Activated CD4-positive, alpha-beta T cell treated with anti-CD3 and anti-CD28 coated beads for 36 hours (primary cell): ENCODE measurements at regions not wholly inside any gene's neighbourhood (a gene's known extent, or its start where the extent isn't known, plus 50 kb on each side); places are given as distances from the start of the nearest gene placed in this dataset.

ENCODE experiments used
- ATAC-seq: fragments of 200-7000 bp; cut with Tn5 transposase; one replicate; pipeline ENCODE4 v1.10.0; 2021; ENCODE audit warnings: mild to moderate bottlenecking, moderate library complexity
- CTCF ChIA-PET: fragments of 350-600 bp; sonication (Branson Sonifier 250); formaldehyde crosslinking; loops from one replicate; lab custom pipeline; 2021; ENCODE audit warnings: antibody characterized with exemption; lab: Charles Lee
- POLR2A ChIA-PET: fragments of 350-600 bp; sonication (Branson Sonifier 250); formaldehyde crosslinking; loops from one replicate; lab custom pipeline; 2021; ENCODE audit warnings: antibody characterized with exemption, inconsistent platforms; lab: Charles Lee
- DNase-seq: peaks from one replicate; pipeline ENCODE4 v3.0.0-alpha.2; 2020
- H3K27ac Mint-ChIP-seq: one replicate; pipeline ENCODE4 v1.8.0; 2021; ENCODE audit warnings: mixed read lengths
- H3K27me3 Mint-ChIP-seq: one replicate; pipeline ENCODE4 v1.8.0; 2021; ENCODE audit warnings: mixed read lengths
- H3K36me3 Mint-ChIP-seq: one replicate; pipeline ENCODE4 v1.8.0; 2021; ENCODE audit warnings: low read depth, mixed read lengths
- H3K4me1 Mint-ChIP-seq: one replicate; pipeline ENCODE4 v1.8.0; 2021; ENCODE audit warnings: mixed read lengths
- H3K4me3 Mint-ChIP-seq: one replicate; pipeline ENCODE4 v1.8.0; 2021; ENCODE audit warnings: mild to moderate bottlenecking, moderate library complexity, mixed read lengths
- H3K9me3 Mint-ChIP-seq: one replicate; pipeline ENCODE4 v1.8.0; 2021; ENCODE audit warnings: low read depth, mixed read lengths
- intact Hi-C, 2 experiments: fragments of 100-400 bp; cut with DNase I in 1 of 2; cut with micrococcal nuclease in 1 of 2; formaldehyde crosslinking; loops; one replicate each; pipeline versions ENCODE4 v1.14.2 to v1.15.1; 2022 to 2024; cut with DNase I, micrococcal nuclease

GRCh38 chr4:121227341-121227792 is 63.2 kb upstream of the TNIP3 start:
- ChIA-PET POLR2A (interaction anchor here (0.7 kb wide), 1 partner anchor 16 kb away, joined by 4 read pairs; no protein-coding TSS in a partner anchor), CTCF (interaction anchor here (0.7 to 3.1 kb wide), 9 partner anchors 13 to 80 kb away, joined by 3 to 12 read pairs (median 6); no protein-coding TSS in a partner anchor)
- Mint-ChIP-seq H3K27ac (peak overlapping the region; percentile 70), H3K27me3 (peaks cover 2% of the 10 kb centered on the region), H3K4me3 (peak overlapping the region; percentile 62), H3K4me1 (peaks cover 42% of the 10 kb centered on the region), H3K9me3 (no peaks in the 10 kb centered on the region), H3K36me3 (no peaks in the 10 kb centered on the region)
- DNase-seq (no peak), ATAC-seq (peak; percentile 93)
- intact Hi-C loops: loop anchor here (1.0 to 2.0 kb wide), 7 partner anchors 16 to 51 kb away; no protein-coding TSS in a partner anchor

GRCh38 chr4:121226362-121226761 is 62.2 kb upstream of the TNIP3 start:
- ATAC-seq (no peak), DNase-seq (no peak)
- Mint-ChIP-seq H3K4me3 (peak overlapping the region; percentile 62), H3K9me3 (no peaks in the 10 kb centered on the region), H3K36me3 (no peaks in the 10 kb centered on the region), H3K27ac (peak overlapping the region; percentile 88), H3K4me1 (peaks cover 52% of the 10 kb centered on the region), H3K27me3 (peaks cover 2% of the 10 kb centered on the region)
- ChIA-PET CTCF (interaction anchor here (0.8 to 3.1 kb wide), 3 partner anchors 17 to 34 kb away, joined by 3 to 12 read pairs (median 9); no protein-coding TSS in a partner anchor), POLR2A (no interaction called here)
- intact Hi-C loops: loop anchor here (2.0 kb wide), 3 partner anchors 26 to 52 kb away; no protein-coding TSS in a partner anchor

GRCh38 chr4:121221608-121222007 is 57.5 kb upstream of the TNIP3 start:
- H3K36me3 Mint-ChIP-seq: peaks cover 3% of the 10 kb centered on the region
- H3K9me3 Mint-ChIP-seq: no peaks in the 10 kb centered on the region
- intact Hi-C loops: no loop called here
- ChIA-PET POLR2A (interaction anchor here (0.9 kb wide), 1 partner anchor 83 kb away, joined by 4 read pairs; no protein-coding TSS in a partner anchor), CTCF (interaction anchor here (1.0 to 4.7 kb wide), 7 partner anchors 9 to 86 kb away, joined by 3 to 26 read pairs (median 4); no protein-coding TSS in a partner anchor)
- ATAC-seq (peak; percentile 49), DNase-seq (no peak)
- no peak overlapping the region for H3K27ac Mint-ChIP-seq
- H3K27me3 Mint-ChIP-seq: peaks cover 2% of the 10 kb centered on the region
- peaks cover 36% of the 10 kb centered on the region for H3K4me1 Mint-ChIP-seq
- peak overlapping the region; percentile 5 for H3K4me3 Mint-ChIP-seq

GRCh38 chr4:121221201-121221600 is 57.1 kb upstream of the TNIP3 start:
- Mint-ChIP-seq H3K27me3 (peaks cover 2% of the 10 kb centered on the region), H3K4me1 (peaks cover 35% of the 10 kb centered on the region), H3K9me3 (no peaks in the 10 kb centered on the region), H3K4me3 (no peak overlapping the region), H3K36me3 (peaks cover 3% of the 10 kb centered on the region), H3K27ac (no peak overlapping the region)
- DNase-seq (no peak), ATAC-seq (no peak)
- ChIA-PET CTCF (interaction anchor here (1.0 to 4.7 kb wide), 7 partner anchors 9 to 87 kb away, joined by 3 to 26 read pairs (median 4); no protein-coding TSS in a partner anchor), POLR2A (interaction anchor here (0.9 kb wide), 1 partner anchor 83 kb away, joined by 4 read pairs; no protein-coding TSS in a partner anchor)
- intact Hi-C loops: no loop called here

GRCh38 chr4:121220698-121221097 is 56.6 kb upstream of the TNIP3 start:
- DNase-seq (no peak), ATAC-seq (no peak)
- ChIA-PET POLR2A (no interaction called here), CTCF (interaction anchor here (1.0 to 4.7 kb wide), 3 partner anchors 28 to 87 kb away, joined by 3 to 26 read pairs (median 11); no protein-coding TSS in a partner anchor)
- H3K27me3 Mint-ChIP-seq: no peaks in the 10 kb centered on the region
- peaks cover 30% of the 10 kb centered on the region for H3K4me1 Mint-ChIP-seq
- peaks cover 4% of the 10 kb centered on the region for H3K36me3 Mint-ChIP-seq
- no peak overlapping the region for H3K4me3 Mint-ChIP-seq
- H3K9me3 Mint-ChIP-seq: no peaks in the 10 kb centered on the region
- intact Hi-C loops: no loop called here
- peak overlapping the region; percentile 23 for H3K27ac Mint-ChIP-seq

GRCh38 chr4:121219227-121219626 is 55.1 kb upstream of the TNIP3 start:
- intact Hi-C loops: no loop called here
- CTCF ChIA-PET: interaction anchor here (0.7 to 4.7 kb wide), 4 partner anchors 24 to 53 kb away, joined by 3 to 26 read pairs (median 3); no protein-coding TSS in a partner anchor
- DNase-seq (no peak), ATAC-seq (no peak)
- POLR2A ChIA-PET: no interaction called here
- Mint-ChIP-seq H3K9me3 (no peaks in the 10 kb centered on the region), H3K27me3 (no peaks in the 10 kb centered on the region), H3K27ac (no peak overlapping the region), H3K4me3 (no peak overlapping the region), H3K36me3 (peaks cover 7% of the 10 kb centered on the region), H3K4me1 (peaks cover 22% of the 10 kb centered on the region)

GRCh38 chr4:121217351-121217750 is 53.2 kb upstream of the TNIP3 start:
- no peaks in the 10 kb centered on the region for H3K27me3 Mint-ChIP-seq
- intact Hi-C loops: no loop called here
- no peaks in the 10 kb centered on the region for H3K9me3 Mint-ChIP-seq
- peaks cover 7% of the 10 kb centered on the region for H3K36me3 Mint-ChIP-seq
- ATAC-seq (no peak), DNase-seq (no peak)
- H3K4me3 Mint-ChIP-seq: no peak overlapping the region
- no peak overlapping the region for H3K27ac Mint-ChIP-seq
- ChIA-PET POLR2A (no interaction called here), CTCF (interaction anchor here (0.7 to 1.1 kb wide), 4 partner anchors 11 to 66 kb away, joined by 3 to 4 read pairs (median 3); no protein-coding TSS in a partner anchor)
- H3K4me1 Mint-ChIP-seq: peaks cover 22% of the 10 kb centered on the region

GRCh38 chr4:121216461-121216860 is 52.3 kb upstream of the TNIP3 start:
- H3K4me3 Mint-ChIP-seq: no peak overlapping the region
- peaks cover 7% of the 10 kb centered on the region for H3K36me3 Mint-ChIP-seq
- ATAC-seq (no peak), DNase-seq (no peak)
- H3K27ac Mint-ChIP-seq: no peak overlapping the region
- ChIA-PET POLR2A (no interaction called here), CTCF (interaction anchor here (0.9 to 1.1 kb wide), 2 partner anchors 10 to 24 kb away, joined by 3 read pairs; no protein-coding TSS in a partner anchor)
- H3K4me1 Mint-ChIP-seq: peaks cover 13% of the 10 kb centered on the region
- intact Hi-C loops: no loop called here
- no peaks in the 10 kb centered on the region for H3K9me3 Mint-ChIP-seq
- H3K27me3 Mint-ChIP-seq: no peaks in the 10 kb centered on the region

GRCh38 chr4:121213940-121214339 is 49.8 kb upstream of the TNIP3 start:
- CTCF ChIA-PET: interaction anchor here (1.3 to 2.0 kb wide), 2 partner anchors 21 to 94 kb away, joined by 4 to 7 read pairs; no protein-coding TSS in a partner anchor
- peaks cover 10% of the 10 kb centered on the region for H3K4me1 Mint-ChIP-seq
- POLR2A ChIA-PET: no interaction called here

More at GRCh38 chr4:121213940-121214339, 49.8 kb upstream of the TNIP3 start:
- intact Hi-C loops: loop anchor here in 1 of 2 experiments (2.0 kb wide), 1 partner anchor 15 kb away; no protein-coding TSS in a partner anchor
- Mint-ChIP-seq H3K36me3 (peaks cover 4% of the 10 kb centered on the region), H3K9me3 (no peaks in the 10 kb centered on the region), H3K27ac (no peak overlapping the region), H3K27me3 (no peaks in the 10 kb centered on the region), H3K4me3 (no peak overlapping the region)
- ATAC-seq (peak; percentile 61), DNase-seq (no peak)
